Muscle layer of duodenum (tissue), 2 donors: ENCODE measurements at regions not wholly inside any gene's neighbourhood (a gene's known extent, or its start where the extent isn't known, plus 50 kb on each side); places are given as distances from the start of the nearest gene placed in this dataset.

ENCODE experiments used
- H3K27ac ChIP-seq: one replicate; pipeline ENCODE4 v1.7.0; 2013; ENCODE audit warnings: mild to moderate bottlenecking, low read length
- H3K27me3 ChIP-seq: one replicate; pipeline ENCODE4 v1.7.0; 2013; ENCODE audit warnings: low read depth, mild to moderate bottlenecking, control low read depth, low read length
- H3K36me3 ChIP-seq, 2 donors: one replicate each; pipeline ENCODE4 v1.7.0; 2013; ENCODE audit warnings: low read length in 2 of 2, control low read depth in 1 of 2, mild to moderate bottlenecking in 1 of 2; ENCODE audit not compliant: insufficient read depth in 2 of 2, control insufficient read depth in 1 of 2
- H3K4me1 ChIP-seq, 2 donors: one replicate each; pipeline ENCODE4 v1.7.0; 2013; ENCODE audit warnings: low read length in 2 of 2, mild to moderate bottlenecking in 2 of 2, control low read depth in 1 of 2, moderate library complexity in 1 of 2; ENCODE audit not compliant: insufficient read depth in 2 of 2, control insufficient read depth in 1 of 2
- H3K4me3 ChIP-seq, 2 donors: one replicate each; pipeline ENCODE4 v1.7.0; 2013; ENCODE audit warnings: low read length in 2 of 2, low read depth in 1 of 2, mild to moderate bottlenecking in 1 of 2
- H3K9me3 ChIP-seq, 2 donors: one replicate each; pipeline ENCODE4 v1.7.0; 2013; ENCODE audit warnings: low read length in 2 of 2, control low read depth in 1 of 2, mild to moderate bottlenecking in 1 of 2; ENCODE audit not compliant: control insufficient read depth in 1 of 2
- donor health status: healthy.

- H3K27me3 ChIP-seq = no peaks in the 10 kb centered on the region
- no peak overlapping the region for H3K27ac ChIP-seq
- peaks cover 0 to 8% of the 10 kb centered on the region in 2 donors for H3K4me1 ChIP-seq
- H3K9me3 ChIP-seq = no peaks in the 10 kb centered on the region
- H3K4me3 ChIP-seq = no peak overlapping the region
- H3K36me3 ChIP-seq = no peaks in the 10 kb centered on the region
Observed at GRCh38 chr3:117725314-117725713, 1015.7 kb downstream of the TUSC7 start.

- H3K27ac ChIP-seq = no peak overlapping the region
- peaks cover 0 to 6% of the 10 kb centered on the region in 2 donors for H3K4me1 ChIP-seq
- H3K9me3 ChIP-seq = no peaks in the 10 kb centered on the region
- no peak overlapping the region for H3K4me3 ChIP-seq
- H3K36me3 ChIP-seq = no peaks in the 10 kb centered on the region
- H3K27me3 ChIP-seq = no peaks in the 10 kb centered on the region
Observed at GRCh38 chr3:117726776-117727175, 1017.2 kb downstream of the TUSC7 start.

- H3K4me1 ChIP-seq = no peaks in the 10 kb centered on the region
- no peaks in the 10 kb centered on the region for H3K9me3 ChIP-seq
- H3K27ac ChIP-seq = no peak overlapping the region
- no peaks in the 10 kb centered on the region for H3K27me3 ChIP-seq
- no peak overlapping the region for H3K4me3 ChIP-seq
- H3K36me3 ChIP-seq = no peaks in the 10 kb centered on the region
Observed at GRCh38 chr3:117728226-117728625, 1018.6 kb downstream of the TUSC7 start.

- Histone ChIP-seq H3K27ac (no peak overlapping the region), H3K4me1 (no peaks in the 10 kb centered on the region)
Observed at GRCh38 chr3:117734496-117734895, 1024.9 kb downstream of the TUSC7 start.

GRCh38 chr3:117735481-117736101 is 1026.0 kb downstream of the TUSC7 start:
- Histone ChIP-seq H3K27ac (no peak overlapping the region), H3K27me3 (no peaks in the 10 kb centered on the region), H3K4me3 (no peak overlapping the region), H3K36me3 (no peaks in the 10 kb centered on the region), H3K4me1 (no peaks in the 10 kb centered on the region), H3K9me3 (no peaks in the 10 kb centered on the region)

More at GRCh38 chr3:117734496-117734895, 1024.9 kb downstream of the TUSC7 start:
- Histone ChIP-seq H3K4me3 (no peak overlapping the region), H3K9me3 (no peaks in the 10 kb centered on the region), H3K27me3 (no peaks in the 10 kb centered on the region), H3K36me3 (no peaks in the 10 kb centered on the region)

GRCh38 chr3:117736846-117737245 is 1027.3 kb downstream of the TUSC7 start:
- H3K36me3 ChIP-seq = no peaks in the 10 kb centered on the region
- no peak overlapping the region for H3K27ac ChIP-seq
- no peak overlapping the region for H3K4me3 ChIP-seq
- H3K27me3 ChIP-seq = no peaks in the 10 kb centered on the region
- no peaks in the 10 kb centered on the region for H3K4me1 ChIP-seq
- no peaks in the 10 kb centered on the region for H3K9me3 ChIP-seq

- no peaks in the 10 kb centered on the region for H3K36me3 ChIP-seq
- no peak overlapping the region for H3K27ac ChIP-seq
- no peaks in the 10 kb centered on the region for H3K27me3 ChIP-seq
- H3K4me1 ChIP-seq = no peaks in the 10 kb centered on the region
- H3K4me3 ChIP-seq = no peak overlapping the region
- no peaks in the 10 kb centered on the region for H3K9me3 ChIP-seq
Observed at GRCh38 chr3:117743993-117744392, 1034.4 kb downstream of the TUSC7 start.

GRCh38 chr3:117744935-117745334 is 1035.4 kb downstream of the TUSC7 start:
- Histone ChIP-seq H3K9me3 (no peaks in the 10 kb centered on the region), H3K4me3 (no peak overlapping the region), H3K27me3 (no peaks in the 10 kb centered on the region), H3K27ac (no peak overlapping the region), H3K36me3 (no peaks in the 10 kb centered on the region), H3K4me1 (no peaks in the 10 kb centered on the region)

GRCh38 chr3:117745516-117745915 is 1035.9 kb downstream of the TUSC7 start:
- Histone ChIP-seq H3K27me3 (no peaks in the 10 kb centered on the region), H3K27ac (no peak overlapping the region), H3K36me3 (no peaks in the 10 kb centered on the region), H3K4me1 (peaks cover 0 to under 1% of the 10 kb centered on the region in 2 donors), H3K9me3 (no peaks in the 10 kb centered on the region), H3K4me3 (no peak overlapping the region)

- Histone ChIP-seq H3K27ac (no peak overlapping the region), H3K27me3 (no peaks in the 10 kb centered on the region), H3K4me3 (no peak overlapping the region), H3K9me3 (no peaks in the 10 kb centered on the region), H3K36me3 (no peaks in the 10 kb centered on the region), H3K4me1 (peaks cover 0 to 4% of the 10 kb centered on the region in 2 donors)
Observed at GRCh38 chr3:117746066-117746465, 1036.5 kb downstream of the TUSC7 start.

- no peaks in the 10 kb centered on the region for H3K27me3 ChIP-seq
- no peaks in the 10 kb centered on the region for H3K36me3 ChIP-seq
- peaks cover 0 to 4% of the 10 kb centered on the region in 2 donors for H3K4me1 ChIP-seq
- no peak overlapping the region for H3K27ac ChIP-seq
- no peak overlapping the region for H3K4me3 ChIP-seq
- H3K9me3 ChIP-seq = no peaks in the 10 kb centered on the region
Observed at GRCh38 chr3:117748131-117748530, 1038.6 kb downstream of the TUSC7 start.

GRCh38 chr3:117750674-117751269 is 1041.2 kb downstream of the TUSC7 start:
- no peaks in the 10 kb centered on the region for H3K27me3 ChIP-seq
- H3K36me3 ChIP-seq = no peaks in the 10 kb centered on the region

More at GRCh38 chr3:117750674-117751269, 1041.2 kb downstream of the TUSC7 start:
- peaks cover 0 to 4% of the 10 kb centered on the region in 2 donors for H3K4me1 ChIP-seq
- no peaks in the 10 kb centered on the region for H3K9me3 ChIP-seq
- no peak overlapping the region for H3K27ac ChIP-seq
- no peak overlapping the region for H3K4me3 ChIP-seq
